ENCODE measurements at regions not wholly inside any gene's neighbourhood (a gene's known extent, or its start where the extent isn't known, plus 50 kb on each side); places are given as distances from the start of the nearest gene placed in this dataset.
"Not testable (repeated sequence)": the region's sequence is repeated elsewhere in the genome, so short reads cannot be mapped to it uniquely, and the experiment has no call there.

- no peak for FAIRE-seq
Measured at GRCh38 chr18:39462436-39462835, 1896.8 kb upstream of the CELF4 start.

- FAIRE-seq = no peak
Measured at GRCh38 chr18:39460136-39460535, 1894.5 kb upstream of the CELF4 start.

- no peak for FAIRE-seq
Measured at GRCh38 chr18:39455285-39455684, 1889.7 kb upstream of the CELF4 start.

GRCh38 chr18:39454866-39455265 is 1889.3 kb upstream of the CELF4 start:
- no peak for FAIRE-seq

- FAIRE-seq = no peak
Measured at GRCh38 chr18:39453882-39454281, 1888.3 kb upstream of the CELF4 start.

GRCh38 chr18:39453356-39453755 is 1887.8 kb upstream of the CELF4 start:
- no peak for FAIRE-seq

- no peak for FAIRE-seq
Measured at GRCh38 chr18:39450958-39451357, 1885.4 kb upstream of the CELF4 start.

- no peak for FAIRE-seq
Measured at GRCh38 chr18:39449566-39449965, 1884.0 kb upstream of the CELF4 start.

GRCh38 chr18:39448942-39449341 is 1883.3 kb upstream of the CELF4 start:
- no peak for FAIRE-seq

- FAIRE-seq = not testable (repeated sequence)
Measured at GRCh38 chr18:39444957-39445356, 1879.4 kb upstream of the CELF4 start.

- FAIRE-seq = no peak
Measured at GRCh38 chr18:39441648-39442047, 1876.0 kb upstream of the CELF4 start.

GRCh38 chr18:39435996-39436395 is 1870.4 kb upstream of the CELF4 start:
- FAIRE-seq = no peak

- FAIRE-seq = no peak
Measured at GRCh38 chr18:39435209-39435608, 1869.6 kb upstream of the CELF4 start.

- no peak for FAIRE-seq
Measured at GRCh38 chr18:39434223-39434920, 1868.8 kb upstream of the CELF4 start.

- no peak for FAIRE-seq
Measured at GRCh38 chr18:39425172-39425850, 1859.7 kb upstream of the CELF4 start.

- no peak for FAIRE-seq
Measured at GRCh38 chr18:39424261-39424660, 1858.7 kb upstream of the CELF4 start.

GRCh38 chr18:39421276-39421675 is 1855.7 kb upstream of the CELF4 start:
- FAIRE-seq = no peak

- no peak for FAIRE-seq
Measured at GRCh38 chr18:39419315-39419714, 1853.7 kb upstream of the CELF4 start.

GRCh38 chr18:39415471-39415870 is 1849.9 kb upstream of the CELF4 start:
- FAIRE-seq = no peak

- no peak for FAIRE-seq
Measured at GRCh38 chr18:39414009-39414700, 1848.6 kb upstream of the CELF4 start.

- FAIRE-seq = no peak
Measured at GRCh38 chr18:39406941-39407340, 1841.3 kb upstream of the CELF4 start.

GRCh38 chr18:39403121-39403520 is 1837.5 kb upstream of the CELF4 start:
- FAIRE-seq = no peak

- FAIRE-seq = no peak
Measured at GRCh38 chr18:39399662-39400061, 1834.1 kb upstream of the CELF4 start.

- FAIRE-seq = peak; percentile 84
Measured at GRCh38 chr18:39396168-39396567, 1830.6 kb upstream of the CELF4 start.

Data from TTC549 (cell line).